ENCODE measurements at regions not wholly inside any gene's neighbourhood (a gene's known extent, or its start where the extent isn't known, plus 50 kb on each side); places are given as distances from the start of the nearest gene placed in this dataset.

DNA sequence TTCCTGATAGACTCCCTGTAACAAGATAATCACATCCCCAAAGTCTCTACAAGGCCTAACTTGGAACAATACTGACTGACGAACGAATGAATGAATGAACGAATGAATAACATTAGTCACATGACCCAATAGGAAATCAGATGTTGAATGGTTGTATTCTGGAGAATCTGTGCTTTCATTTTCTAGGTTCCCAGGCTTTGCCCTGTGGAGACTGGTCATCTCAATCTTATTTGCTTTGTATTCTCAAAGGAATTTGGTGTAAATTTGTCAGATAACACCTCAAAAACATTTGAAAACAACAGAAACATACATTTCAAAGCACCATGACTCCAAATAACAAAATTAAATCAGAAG, 69.6 kb upstream of the COL1A2 start:
- DNase-seq: no peak

DNA sequence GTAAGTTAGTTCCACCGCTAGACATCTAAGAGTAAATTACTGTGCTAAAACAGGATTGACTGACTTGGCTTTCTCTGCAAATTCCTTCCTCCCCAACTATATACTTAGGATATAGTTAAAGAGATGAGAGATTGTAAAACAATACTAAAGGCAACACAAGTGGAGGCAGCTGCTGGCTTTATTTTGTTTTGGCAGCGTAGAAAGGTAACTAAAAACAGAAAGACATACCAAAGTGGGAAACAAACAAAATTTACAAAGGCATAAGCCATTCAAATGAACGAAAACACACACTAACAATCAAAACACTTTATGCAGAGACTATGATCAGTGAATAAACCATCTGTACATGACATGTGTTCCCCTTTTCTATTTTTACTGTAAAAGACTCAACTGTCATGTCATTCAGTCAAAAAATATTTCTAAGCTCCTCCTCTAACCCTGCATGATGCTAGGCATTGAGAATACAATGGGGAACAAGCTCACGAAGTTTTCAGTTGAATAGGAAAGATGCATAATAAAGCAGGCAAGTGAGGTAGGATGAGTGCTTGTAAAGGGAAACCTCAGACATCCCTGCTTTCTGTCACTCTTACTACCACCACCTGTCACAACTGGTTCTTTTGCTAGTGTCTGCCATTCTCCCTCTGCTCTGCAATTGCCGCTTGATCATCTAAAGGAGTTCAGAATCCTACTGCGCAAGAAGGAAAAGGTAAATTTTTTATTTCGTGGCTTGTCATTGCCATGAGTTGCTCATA, 64.2 kb upstream of the COL1A2 start:
- no peak for DNase-seq

- no peak for DNase-seq
Observed at GRCh38 chr7:94332571-94332970, 62.1 kb upstream of the COL1A2 start.

DNA sequence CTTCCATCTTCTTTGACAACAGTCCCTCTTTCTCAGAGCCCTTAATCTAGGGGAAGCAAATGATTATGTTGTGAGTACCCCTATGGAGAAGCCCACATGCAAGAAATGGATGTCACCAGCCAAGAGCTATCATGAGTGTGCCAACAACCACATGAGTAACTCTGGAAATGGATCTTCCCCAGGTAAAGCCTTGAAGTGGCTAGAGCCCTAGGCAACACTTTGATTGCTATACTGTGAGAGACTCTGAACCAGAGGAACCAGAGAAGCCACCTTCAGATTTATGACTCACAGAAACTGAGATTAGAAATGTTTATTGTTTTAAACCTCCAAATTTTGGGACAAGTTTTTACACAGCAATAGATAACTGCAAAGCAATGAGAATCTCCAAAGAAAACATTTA, 60.9 kb upstream of the COL1A2 start:
- DNase-seq: no peak

DNA sequence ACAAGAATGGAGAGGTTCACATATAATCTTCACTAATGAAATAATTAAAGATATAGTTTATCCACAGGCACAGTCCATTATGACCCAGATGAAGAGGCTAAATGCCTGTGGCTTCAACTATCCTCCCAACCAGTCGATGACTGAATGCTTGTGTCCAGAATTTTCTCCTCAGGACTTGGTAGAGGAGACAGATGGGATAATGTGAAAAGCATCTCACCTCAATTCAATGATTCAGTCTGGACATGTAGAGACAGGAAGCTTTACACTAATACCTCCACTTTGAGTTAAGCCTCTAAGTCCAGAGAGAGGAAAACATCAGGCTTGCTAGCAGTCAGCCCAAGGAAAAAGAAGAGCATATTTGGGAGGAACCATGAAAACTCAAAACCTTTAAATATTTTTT, 59.1 kb upstream of the COL1A2 start:
- no peak for DNase-seq

GRCh38 chr7:94336009-94336408, 58.7 kb upstream of the COL1A2 start:
- no peak for DNase-seq

DNA sequence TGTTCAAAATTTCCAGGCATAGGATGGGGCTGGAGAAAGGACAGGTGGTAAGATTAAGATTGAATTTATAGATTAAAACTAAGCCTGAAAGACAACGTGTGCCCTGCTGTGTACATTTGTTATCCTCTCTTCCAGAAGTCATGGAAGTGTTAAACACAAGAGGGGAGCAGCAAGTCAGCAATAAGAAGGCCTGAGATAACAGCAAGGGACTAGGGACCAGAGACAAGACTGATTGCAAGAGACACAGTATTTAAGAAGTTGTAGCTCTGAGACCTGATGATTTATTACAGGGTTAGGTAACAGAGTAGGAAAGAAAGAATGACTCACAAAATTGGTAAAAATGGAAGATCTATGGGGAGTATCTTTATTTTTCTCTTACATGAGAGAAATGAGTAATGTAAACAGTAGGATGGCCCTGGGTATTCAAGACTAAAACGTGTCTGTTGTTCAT, 55.7 kb upstream of the COL1A2 start:
- DNase-seq: no peak

GRCh38 chr7:94344826-94345225, 49.9 kb upstream of the COL1A2 start:
- no peak for DNase-seq
